GM23338 (cell line): ENCODE measurements at regions not wholly inside any gene's neighbourhood (a gene's known extent, or its start where the extent isn't known, plus 50 kb on each side); places are given as distances from the start of the nearest gene placed in this dataset.

ENCODE experiments used
- ATAC-seq: fragments of 200-7000 bp; cut with Tn5 transposase; 3 replicates; pipeline ENCODE4 v1.9.1; 2020
- DNase-seq: peaks from one replicate; pipeline ENCODE4 v3.0.0-alpha.2; 2015; ENCODE audit warnings: low spot score
- H2AFZ ChIP-seq: fragments of 200-600 bp; sonication (generic); 2 replicates; pipeline ENCODE4 v1.8.0; 2016; ENCODE audit warnings: antibody characterized with exemption, mild to moderate bottlenecking, moderate library complexity
- H3F3A ChIP-seq: fragments of 200-600 bp; sonication (generic); replicated peaks from 2 replicates; pipeline ENCODE4 v1.8.0; 2017; ENCODE audit warnings: antibody characterized with exemption, mixed run types, low read depth
- H3K27ac ChIP-seq: fragments of 200-600 bp; sonication (generic); 2 replicates; pipeline ENCODE4 v1.6.1; 2016; ENCODE audit warnings: low read depth
- H3K27me3 ChIP-seq: fragments of 200-600 bp; sonication (generic); 2 replicates; pipeline ENCODE4 v1.8.0; 2016; ENCODE audit warnings: mild to moderate bottlenecking, mixed run types, moderate library complexity; ENCODE audit not compliant: insufficient read depth
- H3K36me3 ChIP-seq: fragments of 200-600 bp; sonication (generic); 2 replicates; pipeline ENCODE4 v1.8.0; 2016; ENCODE audit warnings: mild to moderate bottlenecking; ENCODE audit not compliant: insufficient read depth
- H3K4me1 ChIP-seq: fragments of 200-600 bp; sonication (generic); 2 replicates; pipeline ENCODE4 v1.8.0; 2016; ENCODE audit warnings: mild to moderate bottlenecking, moderate library complexity; ENCODE audit not compliant: insufficient read depth
- H3K4me2 ChIP-seq: fragments of 200-600 bp; sonication (generic); 2 replicates; pipeline ENCODE4 v1.7.1; 2017; ENCODE audit warnings: mixed run types
- H3K4me3 ChIP-seq: fragments of 200-600 bp; sonication (generic); 2 replicates; pipeline ENCODE4 v1.6.1; 2016; ENCODE audit warnings: mixed run types
- H3K79me2 ChIP-seq: fragments of 200-600 bp; sonication (generic); replicated peaks from 2 replicates; pipeline ENCODE4 v1.8.0; 2017; ENCODE audit warnings: mild to moderate bottlenecking; ENCODE audit not compliant: insufficient read depth
- H3K9me2 ChIP-seq: fragments of 200-600 bp; sonication (generic); 2 replicates; pipeline ENCODE4 v1.8.0; 2017; ENCODE audit not compliant: insufficient read depth
- H4K20me1 ChIP-seq: fragments of 200-600 bp; sonication (generic); replicated peaks from 2 replicates; pipeline ENCODE4 v1.8.0; 2017; ENCODE audit warnings: mild to moderate bottlenecking; ENCODE audit not compliant: insufficient read depth
- H3K27ac Mint-ChIP-seq: 2 replicates; pipeline ENCODE4 v1.8.0; 2020; ENCODE audit warnings: inconsistent platforms, mild to moderate bottlenecking, moderate library complexity, mixed read lengths
- H3K27me3 Mint-ChIP-seq: 3 replicates; pipeline ENCODE4 v1.8.0; 2022; ENCODE audit warnings: low read depth, mild to moderate bottlenecking, moderate library complexity, mixed read lengths, inconsistent platforms; ENCODE audit not compliant: insufficient read depth, poor library complexity
- H3K36me3 Mint-ChIP-seq: 3 replicates; pipeline ENCODE4 v1.8.0; 2021; ENCODE audit warnings: low read depth, mild to moderate bottlenecking, inconsistent platforms, moderate library complexity, mixed read lengths
- H3K4me1 Mint-ChIP-seq: 3 replicates; pipeline ENCODE4 v1.8.0; 2020; ENCODE audit warnings: mild to moderate bottlenecking, inconsistent platforms, mixed read lengths
- H3K4me3 Mint-ChIP-seq: 3 replicates; pipeline ENCODE4 v1.8.0; 2021; ENCODE audit warnings: moderate library complexity, mild to moderate bottlenecking, inconsistent platforms, mixed read lengths
- H3K9me3 Mint-ChIP-seq: 3 replicates; pipeline ENCODE4 v1.8.0; 2020; ENCODE audit warnings: moderate library complexity, mild to moderate bottlenecking, inconsistent platforms, mixed read lengths
- EZH2 ChIP-seq: fragments of 200-600 bp; sonication (generic); IDR thresholded peaks from one replicate; pipeline ENCODE4 v1.8.0; 2017; ENCODE audit warnings: antibody characterized with exemption, mild to moderate bottlenecking, low read depth; ENCODE audit not compliant: unreplicated experiment
- EZH2phosphoT487 ChIP-seq: fragments of 200-600 bp; sonication (generic); IDR thresholded peaks from one replicate; pipeline ENCODE4 v1.8.1; 2018; ENCODE audit warnings: antibody characterized with exemption; ENCODE audit not compliant: unreplicated experiment
- JUNB ChIP-seq: IDR thresholded peaks from one replicate; pipeline ENCODE4 v1.6.1; 2016; ENCODE audit warnings: antibody characterized with exemption; ENCODE audit not compliant: unreplicated experiment
- NANOG ChIP-seq: IDR thresholded peaks from 2 replicates; pipeline ENCODE4 v1.6.1; 2016; ENCODE audit warnings: antibody characterized with exemption, borderline replicate concordance
- POLR2AphosphoS5 ChIP-seq: IDR thresholded peaks from 2 replicates; pipeline ENCODE4 v1.6.1; 2016; ENCODE audit warnings: antibody characterized with exemption, low read depth
- STAT1 ChIP-seq: IDR thresholded peaks from one replicate; pipeline ENCODE4 v1.6.1; 2016; ENCODE audit warnings: antibody characterized with exemption; ENCODE audit not compliant: unreplicated experiment
- ZNF114 ChIP-seq: fragments of 250-450 bp; sonication (Bioruptor Pico); IDR thresholded peaks from 2 replicates; pipeline ENCODE4 v1.5.0; 2020; ENCODE audit warnings: mild to moderate bottlenecking, moderate library complexity
- ZNF331 ChIP-seq: fragments of 250-450 bp; sonication (Bioruptor Pico); IDR thresholded peaks from 2 replicates; pipeline ENCODE4 v1.5.0; 2020; ENCODE audit warnings: low read depth, mild to moderate bottlenecking, moderate library complexity
- TF ChIP-seq, protein P1 (sequence below): IDR thresholded peaks from one replicate; pipeline ENCODE4 v1.6.1; 2018; ENCODE audit warnings: antibody characterized with exemption; ENCODE audit not compliant: unreplicated experiment
- TF ChIP-seq, protein P2 (sequence below): fragments of 250-450 bp; sonication (Bioruptor Pico); IDR thresholded peaks from 2 replicates; pipeline ENCODE4 v1.5.0; 2020; ENCODE audit warnings: mild to moderate bottlenecking, moderate library complexity
- TF ChIP-seq, protein P3 (sequence below): IDR thresholded peaks from 2 replicates; pipeline ENCODE4 v1.6.1; 2016; ENCODE audit warnings: antibody characterized with exemption

DNA sequence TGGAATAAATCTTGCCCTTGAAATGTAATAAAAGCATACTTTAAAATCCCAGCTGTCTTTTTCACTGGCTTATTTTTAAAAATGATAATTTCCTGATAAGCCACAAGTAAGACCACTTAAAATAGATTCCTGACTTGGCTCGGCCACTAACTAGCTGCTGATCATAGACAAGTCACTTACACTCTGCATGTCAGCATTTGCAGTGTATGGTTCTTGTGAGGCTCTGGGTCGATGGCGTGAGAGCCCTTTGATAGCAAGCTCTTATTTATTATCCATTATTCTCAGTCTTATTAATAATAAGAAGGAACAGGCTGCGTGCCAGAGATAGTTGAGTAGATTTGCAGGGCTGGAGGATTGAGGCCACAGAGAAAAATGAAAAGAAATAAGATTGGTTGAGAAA, 110.7 kb upstream of the IL12B start:
- no peaks in the 10 kb centered on the region for H3K27me3 Mint-ChIP-seq
- no peaks in the 10 kb centered on the region for H3K36me3 ChIP-seq
- no peak overlapping the region for H3K4me3 Mint-ChIP-seq
- peaks cover 11% of the 10 kb centered on the region for H3K4me1 ChIP-seq
- no peak overlapping the region for H3K27ac ChIP-seq
- no peak overlapping the region for H2AFZ ChIP-seq
- no peaks in the 10 kb centered on the region for H4K20me1 ChIP-seq
- no peaks in the 10 kb centered on the region for H3K27me3 ChIP-seq
- H3K36me3 Mint-ChIP-seq: no peaks in the 10 kb centered on the region
- no peak overlapping the region for H3K27ac Mint-ChIP-seq
- no peak overlapping the region for H3K4me2 ChIP-seq
- H3K4me3 ChIP-seq: no peak overlapping the region
- no peaks in the 10 kb centered on the region for H3F3A ChIP-seq
- H3K4me1 Mint-ChIP-seq: peaks cover 18% of the 10 kb centered on the region
- no peaks in the 10 kb centered on the region for H3K9me3 Mint-ChIP-seq
- no peak for DNase-seq
- no peak for ATAC-seq
- H3K79me2 ChIP-seq: no peaks in the 10 kb centered on the region
- TF ChIP-seq, protein P1, sequence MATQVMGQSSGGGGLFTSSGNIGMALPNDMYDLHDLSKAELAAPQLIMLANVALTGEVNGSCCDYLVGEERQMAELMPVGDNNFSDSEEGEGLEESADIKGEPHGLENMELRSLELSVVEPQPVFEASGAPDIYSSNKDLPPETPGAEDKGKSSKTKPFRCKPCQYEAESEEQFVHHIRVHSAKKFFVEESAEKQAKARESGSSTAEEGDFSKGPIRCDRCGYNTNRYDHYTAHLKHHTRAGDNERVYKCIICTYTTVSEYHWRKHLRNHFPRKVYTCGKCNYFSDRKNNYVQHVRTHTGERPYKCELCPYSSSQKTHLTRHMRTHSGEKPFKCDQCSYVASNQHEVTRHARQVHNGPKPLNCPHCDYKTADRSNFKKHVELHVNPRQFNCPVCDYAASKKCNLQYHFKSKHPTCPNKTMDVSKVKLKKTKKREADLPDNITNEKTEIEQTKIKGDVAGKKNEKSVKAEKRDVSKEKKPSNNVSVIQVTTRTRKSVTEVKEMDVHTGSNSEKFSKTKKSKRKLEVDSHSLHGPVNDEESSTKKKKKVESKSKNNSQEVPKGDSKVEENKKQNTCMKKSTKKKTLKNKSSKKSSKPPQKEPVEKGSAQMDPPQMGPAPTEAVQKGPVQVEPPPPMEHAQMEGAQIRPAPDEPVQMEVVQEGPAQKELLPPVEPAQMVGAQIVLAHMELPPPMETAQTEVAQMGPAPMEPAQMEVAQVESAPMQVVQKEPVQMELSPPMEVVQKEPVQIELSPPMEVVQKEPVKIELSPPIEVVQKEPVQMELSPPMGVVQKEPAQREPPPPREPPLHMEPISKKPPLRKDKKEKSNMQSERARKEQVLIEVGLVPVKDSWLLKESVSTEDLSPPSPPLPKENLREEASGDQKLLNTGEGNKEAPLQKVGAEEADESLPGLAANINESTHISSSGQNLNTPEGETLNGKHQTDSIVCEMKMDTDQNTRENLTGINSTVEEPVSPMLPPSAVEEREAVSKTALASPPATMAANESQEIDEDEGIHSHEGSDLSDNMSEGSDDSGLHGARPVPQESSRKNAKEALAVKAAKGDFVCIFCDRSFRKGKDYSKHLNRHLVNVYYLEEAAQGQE: no peak
- TF ChIP-seq STAT1: no peak
- TF ChIP-seq ZNF331: no peak
- TF ChIP-seq JUNB: no peak
- TF ChIP-seq, protein P2, sequence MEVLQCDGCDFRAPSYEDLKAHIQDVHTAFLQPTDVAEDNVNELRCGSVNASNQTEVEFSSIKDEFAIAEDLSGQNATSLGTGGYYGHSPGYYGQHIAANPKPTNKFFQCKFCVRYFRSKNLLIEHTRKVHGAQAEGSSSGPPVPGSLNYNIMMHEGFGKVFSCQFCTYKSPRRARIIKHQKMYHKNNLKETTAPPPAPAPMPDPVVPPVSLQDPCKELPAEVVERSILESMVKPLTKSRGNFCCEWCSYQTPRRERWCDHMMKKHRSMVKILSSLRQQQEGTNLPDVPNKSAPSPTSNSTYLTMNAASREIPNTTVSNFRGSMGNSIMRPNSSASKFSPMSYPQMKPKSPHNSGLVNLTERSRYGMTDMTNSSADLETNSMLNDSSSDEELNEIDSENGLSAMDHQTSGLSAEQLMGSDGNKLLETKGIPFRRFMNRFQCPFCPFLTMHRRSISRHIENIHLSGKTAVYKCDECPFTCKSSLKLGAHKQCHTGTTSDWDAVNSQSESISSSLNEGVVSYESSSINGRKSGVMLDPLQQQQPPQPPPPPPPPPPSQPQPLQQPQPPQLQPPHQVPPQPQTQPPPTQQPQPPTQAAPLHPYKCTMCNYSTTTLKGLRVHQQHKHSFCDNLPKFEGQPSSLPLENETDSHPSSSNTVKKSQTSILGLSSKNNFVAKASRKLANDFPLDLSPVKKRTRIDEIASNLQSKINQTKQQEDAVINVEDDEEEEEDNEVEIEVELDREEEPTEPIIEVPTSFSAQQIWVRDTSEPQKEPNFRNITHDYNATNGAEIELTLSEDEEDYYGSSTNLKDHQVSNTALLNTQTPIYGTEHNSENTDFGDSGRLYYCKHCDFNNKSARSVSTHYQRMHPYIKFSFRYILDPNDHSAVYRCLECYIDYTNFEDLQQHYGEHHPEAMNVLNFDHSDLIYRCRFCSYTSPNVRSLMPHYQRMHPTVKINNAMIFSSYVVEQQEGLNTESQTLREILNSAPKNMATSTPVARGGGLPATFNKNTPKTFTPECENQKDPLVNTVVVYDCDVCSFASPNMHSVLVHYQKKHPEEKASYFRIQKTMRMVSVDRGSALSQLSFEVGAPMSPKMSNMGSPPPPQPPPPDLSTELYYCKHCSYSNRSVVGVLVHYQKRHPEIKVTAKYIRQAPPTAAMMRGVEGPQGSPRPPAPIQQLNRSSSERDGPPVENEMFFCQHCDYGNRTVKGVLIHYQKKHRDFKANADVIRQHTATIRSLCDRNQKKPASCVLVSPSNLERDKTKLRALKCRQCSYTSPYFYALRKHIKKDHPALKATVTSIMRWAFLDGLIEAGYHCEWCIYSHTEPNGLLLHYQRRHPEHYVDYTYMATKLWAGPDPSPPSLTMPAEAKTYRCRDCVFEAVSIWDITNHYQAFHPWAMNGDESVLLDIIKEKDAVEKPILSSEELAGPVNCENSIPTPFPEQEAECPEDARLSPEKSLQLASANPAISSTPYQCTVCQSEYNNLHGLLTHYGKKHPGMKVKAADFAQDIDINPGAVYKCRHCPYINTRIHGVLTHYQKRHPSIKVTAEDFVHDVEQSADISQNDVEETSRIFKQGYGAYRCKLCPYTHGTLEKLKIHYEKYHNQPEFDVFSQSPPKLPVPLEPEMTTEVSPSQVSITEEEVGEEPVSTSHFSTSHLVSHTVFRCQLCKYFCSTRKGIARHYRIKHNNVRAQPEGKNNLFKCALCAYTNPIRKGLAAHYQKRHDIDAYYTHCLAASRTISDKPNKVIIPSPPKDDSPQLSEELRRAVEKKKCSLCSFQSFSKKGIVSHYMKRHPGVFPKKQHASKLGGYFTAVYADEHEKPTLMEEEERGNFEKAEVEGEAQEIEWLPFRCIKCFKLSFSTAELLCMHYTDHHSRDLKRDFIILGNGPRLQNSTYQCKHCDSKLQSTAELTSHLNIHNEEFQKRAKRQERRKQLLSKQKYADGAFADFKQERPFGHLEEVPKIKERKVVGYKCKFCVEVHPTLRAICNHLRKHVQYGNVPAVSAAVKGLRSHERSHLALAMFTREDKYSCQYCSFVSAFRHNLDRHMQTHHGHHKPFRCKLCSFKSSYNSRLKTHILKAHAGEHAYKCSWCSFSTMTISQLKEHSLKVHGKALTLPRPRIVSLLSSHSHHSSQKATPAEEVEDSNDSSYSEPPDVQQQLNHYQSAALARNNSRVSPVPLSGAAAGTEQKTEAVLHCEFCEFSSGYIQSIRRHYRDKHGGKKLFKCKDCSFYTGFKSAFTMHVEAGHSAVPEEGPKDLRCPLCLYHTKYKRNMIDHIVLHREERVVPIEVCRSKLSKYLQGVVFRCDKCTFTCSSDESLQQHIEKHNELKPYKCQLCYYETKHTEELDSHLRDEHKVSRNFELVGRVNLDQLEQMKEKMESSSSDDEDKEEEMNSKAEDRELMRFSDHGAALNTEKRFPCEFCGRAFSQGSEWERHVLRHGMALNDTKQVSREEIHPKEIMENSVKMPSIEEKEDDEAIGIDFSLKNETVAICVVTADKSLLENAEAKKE (CRISPR knock-in tag): no peak
- TF ChIP-seq NANOG: no peak
- TF ChIP-seq EZH2: no peak
- TF ChIP-seq EZH2phosphoT487: no peak
- TF ChIP-seq POLR2AphosphoS5: no peak
- TF ChIP-seq, protein P3, sequence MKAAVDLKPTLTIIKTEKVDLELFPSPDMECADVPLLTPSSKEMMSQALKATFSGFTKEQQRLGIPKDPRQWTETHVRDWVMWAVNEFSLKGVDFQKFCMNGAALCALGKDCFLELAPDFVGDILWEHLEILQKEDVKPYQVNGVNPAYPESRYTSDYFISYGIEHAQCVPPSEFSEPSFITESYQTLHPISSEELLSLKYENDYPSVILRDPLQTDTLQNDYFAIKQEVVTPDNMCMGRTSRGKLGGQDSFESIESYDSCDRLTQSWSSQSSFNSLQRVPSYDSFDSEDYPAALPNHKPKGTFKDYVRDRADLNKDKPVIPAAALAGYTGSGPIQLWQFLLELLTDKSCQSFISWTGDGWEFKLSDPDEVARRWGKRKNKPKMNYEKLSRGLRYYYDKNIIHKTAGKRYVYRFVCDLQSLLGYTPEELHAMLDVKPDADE: no peak
- TF ChIP-seq ZNF114 (CRISPR knock-in tag): no peak
- H3K9me2 ChIP-seq: no peaks in the 10 kb centered on the region
